Loucy (cell line): ENCODE measurements at regions not wholly inside any gene's neighbourhood (a gene's known extent, or its start where the extent isn't known, plus 50 kb on each side); places are given as distances from the start of the nearest gene placed in this dataset.
A peak's percentile ranks its signal among the peaks of the same experiment; 100 is the strongest.

Experiments
- H2AFZ ChIP-seq: fragments of 200-600 bp; sonication (generic); 2 replicates; pipeline ENCODE4 v1.6.0; 2016; ENCODE audit warnings: antibody characterized with exemption, mild to moderate bottlenecking, low read length, moderate library complexity
- H3F3A ChIP-seq: fragments of 200-600 bp; 2 replicates; pipeline ENCODE4 v1.6.0; 2016; ENCODE audit warnings: antibody characterized with exemption, low read depth, mild to moderate bottlenecking
- H3K27me3 ChIP-seq: fragments of 200-600 bp; sonication (generic); 2 replicates; pipeline ENCODE4 v1.6.1; 2014; ENCODE audit warnings: low read length, mild to moderate bottlenecking; ENCODE audit not compliant: insufficient read depth, poor library complexity, severe bottlenecking
- H3K36me3 ChIP-seq: fragments of 200-600 bp; sonication (generic); 2 replicates; pipeline ENCODE4 v1.6.1; 2016; ENCODE audit warnings: low read length; ENCODE audit not compliant: insufficient read depth
- H3K4me1 ChIP-seq: fragments of 200-600 bp; sonication (generic); 2 replicates; pipeline ENCODE4 v1.5.1; 2014; ENCODE audit warnings: low read length, mild to moderate bottlenecking; ENCODE audit not compliant: insufficient read depth, poor library complexity, severe bottlenecking
- H3K4me2 ChIP-seq: fragments of 200-600 bp; sonication (generic); 2 replicates; pipeline ENCODE4 v1.6.0; 2014; ENCODE audit warnings: antibody characterized with exemption, low read length, low read depth, mild to moderate bottlenecking; ENCODE audit not compliant: poor library complexity, severe bottlenecking
- H3K4me3 ChIP-seq: fragments of 200-600 bp; sonication (generic); 2 replicates; pipeline ENCODE4 v1.5.1; 2014; ENCODE audit warnings: low read length, mild to moderate bottlenecking, mixed read lengths; ENCODE audit not compliant: poor library complexity, severe bottlenecking
- H3K79me2 ChIP-seq: fragments of 200-600 bp; sonication (generic); 2 replicates; pipeline ENCODE4 v1.6.1; 2014; ENCODE audit warnings: low read length; ENCODE audit not compliant: insufficient read depth
- H3K9ac ChIP-seq: fragments of 200-600 bp; sonication (generic); 2 replicates; pipeline ENCODE4 v1.6.0; 2014; ENCODE audit warnings: mild to moderate bottlenecking, low read depth, low read length, moderate library complexity; ENCODE audit not compliant: poor library complexity, severe bottlenecking
- H3K9me2 ChIP-seq: fragments of 200-600 bp; sonication (generic); replicated peaks from 2 replicates; pipeline ENCODE4 v1.6.1; 2016; ENCODE audit warnings: low read depth, low read length, mixed read lengths
- H3K9me3 ChIP-seq: fragments of 200-600 bp; sonication (generic); 2 replicates; pipeline ENCODE4 v1.6.1; 2014; ENCODE audit warnings: mild to moderate bottlenecking, antibody characterized with exemption, low read length, low read depth; ENCODE audit not compliant: insufficient read depth
- H4K20me1 ChIP-seq: fragments of 200-600 bp; sonication (generic); 2 replicates; pipeline ENCODE4 v1.6.0; 2014; ENCODE audit warnings: antibody characterized with exemption, low read length, mild to moderate bottlenecking; ENCODE audit not compliant: insufficient read depth, poor library complexity, severe bottlenecking
- EZH2phosphoT487 ChIP-seq: fragments of 200-600 bp; IDR thresholded peaks from 2 replicates; pipeline ENCODE4 v1.6.1; 2018; ENCODE audit warnings: antibody characterized with exemption, mild to moderate bottlenecking, moderate library complexity, borderline replicate concordance
- TF ChIP-seq, protein P1 (sequence below): fragments of 200-600 bp; sonication (generic); conservative IDR thresholded peaks from 2 replicates; pipeline ENCODE4 v1.5.1; 2014; ENCODE audit warnings: mild to moderate bottlenecking, antibody characterized with exemption, low read length

DNA sequence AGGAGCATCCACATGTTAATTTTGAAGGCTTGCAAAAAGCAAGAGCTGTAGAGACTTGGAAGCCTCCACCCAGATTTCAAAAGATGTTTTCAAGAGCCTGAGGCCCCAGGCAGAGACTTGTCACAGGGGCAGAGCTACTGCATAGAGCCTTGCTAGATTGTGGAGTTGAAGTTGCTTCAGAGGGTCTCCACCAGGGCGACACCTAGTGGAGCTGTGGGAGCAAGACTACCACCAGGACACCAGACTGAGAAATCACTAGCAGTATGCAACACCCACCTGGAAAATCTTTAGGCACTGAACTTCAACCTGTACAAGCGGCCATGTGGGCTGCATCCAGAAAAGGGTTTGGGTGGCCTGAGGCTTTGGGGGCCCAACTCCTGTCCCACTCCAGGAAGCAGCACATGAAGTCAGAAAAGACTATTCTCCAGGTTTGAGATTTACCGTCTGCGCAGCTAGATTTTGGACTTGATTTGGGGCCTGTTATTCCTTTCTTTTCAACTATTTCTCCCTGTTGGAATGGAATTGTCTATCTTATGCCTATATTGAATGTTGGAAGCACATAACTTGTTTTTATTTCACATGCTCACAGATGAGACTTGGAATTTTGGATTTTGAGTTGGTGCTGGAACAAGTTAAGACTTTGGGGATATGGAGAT, 508.6 kb downstream of the FLRT2 start:
- Histone ChIP-seq H4K20me1 (no peaks in the 10 kb centered on the region), H3K27me3 (no peaks in the 10 kb centered on the region), H3K9me3 (no peaks in the 10 kb centered on the region; the same call in 1 of the 2 replicates), H2AFZ (no peak overlapping the region), H3F3A (no peaks in the 10 kb centered on the region), H3K9ac (no peak overlapping the region), H3K4me1 (no peaks in the 10 kb centered on the region), H3K36me3 (no peaks in the 10 kb centered on the region), H3K9me2 (no peaks in the 10 kb centered on the region), H3K4me2 (no peak overlapping the region), H3K79me2 (no peaks in the 10 kb centered on the region), H3K4me3 (no peak overlapping the region)
- no peak for TF ChIP-seq EZH2phosphoT487
- TF ChIP-seq, protein P1, sequence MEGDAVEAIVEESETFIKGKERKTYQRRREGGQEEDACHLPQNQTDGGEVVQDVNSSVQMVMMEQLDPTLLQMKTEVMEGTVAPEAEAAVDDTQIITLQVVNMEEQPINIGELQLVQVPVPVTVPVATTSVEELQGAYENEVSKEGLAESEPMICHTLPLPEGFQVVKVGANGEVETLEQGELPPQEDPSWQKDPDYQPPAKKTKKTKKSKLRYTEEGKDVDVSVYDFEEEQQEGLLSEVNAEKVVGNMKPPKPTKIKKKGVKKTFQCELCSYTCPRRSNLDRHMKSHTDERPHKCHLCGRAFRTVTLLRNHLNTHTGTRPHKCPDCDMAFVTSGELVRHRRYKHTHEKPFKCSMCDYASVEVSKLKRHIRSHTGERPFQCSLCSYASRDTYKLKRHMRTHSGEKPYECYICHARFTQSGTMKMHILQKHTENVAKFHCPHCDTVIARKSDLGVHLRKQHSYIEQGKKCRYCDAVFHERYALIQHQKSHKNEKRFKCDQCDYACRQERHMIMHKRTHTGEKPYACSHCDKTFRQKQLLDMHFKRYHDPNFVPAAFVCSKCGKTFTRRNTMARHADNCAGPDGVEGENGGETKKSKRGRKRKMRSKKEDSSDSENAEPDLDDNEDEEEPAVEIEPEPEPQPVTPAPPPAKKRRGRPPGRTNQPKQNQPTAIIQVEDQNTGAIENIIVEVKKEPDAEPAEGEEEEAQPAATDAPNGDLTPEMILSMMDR, result peak; percentile 89

- TF ChIP-seq, protein P1, result peak; percentile 54
- no peak for TF ChIP-seq EZH2phosphoT487
- H3K4me3 ChIP-seq, result no peak overlapping the region
- H3K4me1 ChIP-seq, result peaks cover 11% of the 10 kb centered on the region
- no peak overlapping the region for H3K4me2 ChIP-seq
- no peaks in the 10 kb centered on the region for H3K36me3 ChIP-seq
- H3K9me3 ChIP-seq, result no peaks in the 10 kb centered on the region
- H3F3A ChIP-seq, result no peaks in the 10 kb centered on the region
- H2AFZ ChIP-seq, result no peak overlapping the region
- H3K79me2 ChIP-seq, result no peaks in the 10 kb centered on the region
- H3K9ac ChIP-seq, result no peak overlapping the region
- H3K9me2 ChIP-seq, result no peaks in the 10 kb centered on the region
- no peaks in the 10 kb centered on the region for H3K27me3 ChIP-seq
- no peaks in the 10 kb centered on the region for H4K20me1 ChIP-seq
Measured at GRCh38 chr14:86035882-86036281, 505.9 kb downstream of the FLRT2 start.

GRCh38 chr14:86027990-86028389, 498.0 kb downstream of the FLRT2 start:
- no peaks in the 10 kb centered on the region for H4K20me1 ChIP-seq
- H3K79me2 ChIP-seq, result no peaks in the 10 kb centered on the region
- H3K9ac ChIP-seq, result no peak overlapping the region
- H3K27me3 ChIP-seq, result no peaks in the 10 kb centered on the region
- H2AFZ ChIP-seq, result no peak overlapping the region
- no peaks in the 10 kb centered on the region for H3K9me2 ChIP-seq
- H3K4me1 ChIP-seq, result peaks cover 11% of the 10 kb centered on the region
- H3F3A ChIP-seq, result no peaks in the 10 kb centered on the region
- H3K9me3 ChIP-seq, result peaks cover 9% of the 10 kb centered on the region
- no peak overlapping the region for H3K4me3 ChIP-seq
- H3K36me3 ChIP-seq, result no peaks in the 10 kb centered on the region
- H3K4me2 ChIP-seq, result no peak overlapping the region
- TF ChIP-seq EZH2phosphoT487, result no peak
- TF ChIP-seq, protein P1, result no peak
